Cardiac fibroblast (primary cell): ENCODE measurements at regions not wholly inside any gene's neighbourhood (a gene's known extent, or its start where the extent isn't known, plus 50 kb on each side); places are given as distances from the start of the nearest gene placed in this dataset.

Source experiments
- DNase-seq, 2 donors: peaks; one replicate each; pipeline versions ENCODE4 v3.0.0 to v3.0.0-alpha.2; 2010; ENCODE audit warnings: low read depth in 2 of 2
- H3K4me3 ChIP-seq, 2 donors: replicated peaks in 1 of 2; 1 replicate in 1 of 2; 2 replicates in 1 of 2; pipeline ENCODE4 v1.5.1; 2011; ENCODE audit warnings: low read depth in 2 of 2, low read length in 2 of 2, mild to moderate bottlenecking in 2 of 2, moderate library complexity in 1 of 2
- TF ChIP-seq, protein P1 (sequence below): IDR thresholded peaks from one replicate; pipeline ENCODE4 v1.5.1; 2011; ENCODE audit warnings: low read depth, mild to moderate bottlenecking, low read length, inconsistent platforms

DNA sequence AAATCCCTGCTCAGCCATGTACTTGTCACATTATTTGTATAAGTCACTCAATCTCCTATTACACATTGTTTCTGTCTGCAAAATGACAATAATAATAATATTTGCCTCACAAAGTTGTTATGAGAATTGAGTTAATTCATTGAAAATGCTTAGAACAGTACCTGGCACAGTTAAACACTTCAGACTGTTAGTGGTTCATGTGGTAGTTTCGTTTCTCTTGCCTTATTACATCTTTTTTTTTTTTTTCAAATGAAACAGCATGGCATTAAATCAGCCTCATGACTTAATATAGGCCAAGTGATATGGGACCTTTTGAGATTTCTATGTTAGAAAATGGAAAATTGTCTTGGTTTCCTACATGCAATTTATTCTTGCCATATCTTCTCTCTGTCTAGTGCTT, 71.0 kb upstream of the CRY1 start:
- DNase-seq: no peak
- TF ChIP-seq, protein P1, sequence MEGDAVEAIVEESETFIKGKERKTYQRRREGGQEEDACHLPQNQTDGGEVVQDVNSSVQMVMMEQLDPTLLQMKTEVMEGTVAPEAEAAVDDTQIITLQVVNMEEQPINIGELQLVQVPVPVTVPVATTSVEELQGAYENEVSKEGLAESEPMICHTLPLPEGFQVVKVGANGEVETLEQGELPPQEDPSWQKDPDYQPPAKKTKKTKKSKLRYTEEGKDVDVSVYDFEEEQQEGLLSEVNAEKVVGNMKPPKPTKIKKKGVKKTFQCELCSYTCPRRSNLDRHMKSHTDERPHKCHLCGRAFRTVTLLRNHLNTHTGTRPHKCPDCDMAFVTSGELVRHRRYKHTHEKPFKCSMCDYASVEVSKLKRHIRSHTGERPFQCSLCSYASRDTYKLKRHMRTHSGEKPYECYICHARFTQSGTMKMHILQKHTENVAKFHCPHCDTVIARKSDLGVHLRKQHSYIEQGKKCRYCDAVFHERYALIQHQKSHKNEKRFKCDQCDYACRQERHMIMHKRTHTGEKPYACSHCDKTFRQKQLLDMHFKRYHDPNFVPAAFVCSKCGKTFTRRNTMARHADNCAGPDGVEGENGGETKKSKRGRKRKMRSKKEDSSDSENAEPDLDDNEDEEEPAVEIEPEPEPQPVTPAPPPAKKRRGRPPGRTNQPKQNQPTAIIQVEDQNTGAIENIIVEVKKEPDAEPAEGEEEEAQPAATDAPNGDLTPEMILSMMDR: no peak
- no peak overlapping the region for H3K4me3 ChIP-seq

GRCh38 chr12:107165581-107165980, 72.2 kb upstream of the CRY1 start:
- TF ChIP-seq, protein P1: no peak
- no peak overlapping the region for H3K4me3 ChIP-seq
- no peak for DNase-seq

- no peak overlapping the region for H3K4me3 ChIP-seq
- no peak for DNase-seq
- TF ChIP-seq, protein P1: no peak
Observed at GRCh38 chr12:107167756-107168155, 74.4 kb upstream of the CRY1 start.

- DNase-seq: no peak
- no peak overlapping the region for H3K4me3 ChIP-seq
- TF ChIP-seq, protein P1: no peak
Observed at GRCh38 chr12:107169200-107169599, 75.9 kb upstream of the CRY1 start.

DNA sequence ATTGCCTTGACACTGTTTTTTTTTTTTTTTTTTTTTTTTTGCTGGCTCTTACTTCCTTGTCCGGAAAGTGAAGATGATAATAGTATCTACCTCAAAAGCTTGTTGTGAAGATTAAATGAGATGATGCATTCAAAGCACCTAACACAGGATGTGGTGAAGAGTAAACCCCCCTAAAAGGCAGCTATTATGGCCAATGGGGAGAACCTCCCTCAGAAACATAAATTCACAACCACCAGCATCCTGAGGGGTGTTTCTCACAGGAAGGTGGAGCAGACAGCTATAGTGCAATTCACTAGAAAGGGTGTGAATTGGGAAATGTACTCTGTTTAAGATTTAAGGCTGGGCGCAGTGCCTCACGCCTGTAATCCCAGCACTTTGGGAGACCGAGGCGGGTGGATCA, 85.4 kb upstream of the CRY1 start:
- TF ChIP-seq, protein P1: no peak
- DNase-seq: no peak

DNA sequence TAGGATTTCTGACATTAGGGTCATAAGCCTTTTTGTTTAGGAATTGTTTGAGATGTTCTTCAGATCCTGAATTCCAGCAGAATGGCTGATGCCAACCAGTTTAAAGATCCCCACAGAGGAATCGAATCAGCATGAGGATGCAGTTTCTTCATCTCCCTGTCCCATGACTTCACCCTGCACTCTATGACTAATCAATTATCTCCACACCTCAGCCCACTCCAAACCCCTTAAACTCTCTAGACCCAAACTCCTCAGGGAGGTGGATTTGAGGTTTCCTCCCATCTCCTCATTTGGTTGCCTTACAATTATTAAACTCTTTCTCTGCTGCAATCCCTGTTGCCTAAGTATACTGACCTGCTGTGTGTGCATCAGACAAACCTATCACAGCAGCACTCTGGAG, 86.5 kb upstream of the CRY1 start:
- TF ChIP-seq, protein P1: no peak
- no peak overlapping the region for H3K4me3 ChIP-seq
- DNase-seq: no peak

More for the DNA sequence above, 85.4 kb upstream of the CRY1 start:
- no peak overlapping the region for H3K4me3 ChIP-seq

DNA sequence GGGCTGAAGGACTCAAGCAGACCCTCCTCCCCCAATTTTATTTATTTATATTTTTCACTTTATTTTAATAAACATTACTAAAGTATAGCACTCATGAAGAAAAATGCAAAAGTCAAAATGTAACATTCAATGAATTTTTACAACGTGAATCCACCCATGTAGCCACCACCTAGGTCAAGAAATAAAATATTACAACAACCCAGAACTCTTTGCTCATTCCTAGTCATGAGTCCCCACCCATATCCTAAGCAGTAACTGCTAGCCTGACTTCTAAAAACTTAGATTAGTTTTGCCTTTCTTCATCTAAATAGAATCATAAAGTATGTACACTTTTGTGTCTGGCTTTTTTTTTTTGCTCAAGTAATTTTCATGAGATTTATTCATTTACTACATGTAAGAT, 86.9 kb upstream of the CRY1 start:
- H3K4me3 ChIP-seq: no peak overlapping the region
- TF ChIP-seq, protein P1: no peak
- no peak for DNase-seq
